GM23338 (cell line): ENCODE measurements at regions not wholly inside any gene's neighbourhood (a gene's known extent, or its start where the extent isn't known, plus 50 kb on each side); places are given as distances from the start of the nearest gene placed in this dataset.

ENCODE experiments used
- CREB1 ChIP-seq: fragments of 250-450 bp; sonication (Bioruptor Pico); IDR thresholded peaks from 2 replicates; pipeline ENCODE4 v1.5.0; 2020; ENCODE audit warnings: low read depth, mild to moderate bottlenecking, moderate library complexity
- CTCF ChIP-seq, 2 experiments: fragments of 200-600 bp in 1 of 2; sonication (generic) in 1 of 2; conservative IDR thresholded peaks; 2 replicates each; pipeline versions ENCODE4 v1.5.1 to v1.6.1; 2016 to 2017; ENCODE audit warnings: antibody characterized with exemption in 2 of 2, low read depth in 2 of 2, mild to moderate bottlenecking in 2 of 2, moderate library complexity in 1 of 2
- EZH2 ChIP-seq: fragments of 200-600 bp; sonication (generic); IDR thresholded peaks from one replicate; pipeline ENCODE4 v1.8.0; 2017; ENCODE audit warnings: antibody characterized with exemption, mild to moderate bottlenecking, low read depth; ENCODE audit not compliant: unreplicated experiment
- EZH2phosphoT487 ChIP-seq: fragments of 200-600 bp; sonication (generic); IDR thresholded peaks from one replicate; pipeline ENCODE4 v1.8.1; 2018; ENCODE audit warnings: antibody characterized with exemption; ENCODE audit not compliant: unreplicated experiment
- POLR2AphosphoS5 ChIP-seq: IDR thresholded peaks from 2 replicates; pipeline ENCODE4 v1.6.1; 2016; ENCODE audit warnings: antibody characterized with exemption, low read depth
- STAT1 ChIP-seq: IDR thresholded peaks from one replicate; pipeline ENCODE4 v1.6.1; 2016; ENCODE audit warnings: antibody characterized with exemption; ENCODE audit not compliant: unreplicated experiment
- ZNF114 ChIP-seq: fragments of 250-450 bp; sonication (Bioruptor Pico); IDR thresholded peaks from 2 replicates; pipeline ENCODE4 v1.5.0; 2020; ENCODE audit warnings: mild to moderate bottlenecking, moderate library complexity
- TF ChIP-seq, protein P1 (sequence below): IDR thresholded peaks from one replicate; pipeline ENCODE4 v1.6.1; 2018; ENCODE audit warnings: antibody characterized with exemption; ENCODE audit not compliant: unreplicated experiment

DNA sequence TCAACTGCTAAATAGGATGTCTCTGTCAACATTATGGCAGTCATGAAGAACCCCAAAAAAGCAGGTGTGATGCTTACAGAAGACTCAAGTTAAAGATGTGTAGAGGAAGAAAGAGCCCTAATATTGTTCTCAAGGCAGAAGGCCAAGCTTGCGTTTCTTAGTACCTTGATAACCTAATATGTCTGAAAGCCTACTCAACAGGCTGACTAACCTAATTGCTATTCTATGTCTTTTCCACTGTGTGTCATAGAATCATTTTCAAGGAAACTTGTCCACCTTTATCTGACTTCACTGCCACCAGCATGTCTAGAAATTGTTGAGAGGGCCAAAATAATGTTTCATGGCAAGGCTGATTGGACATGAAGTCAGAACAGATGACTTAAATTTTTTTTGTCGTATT lies 373.2 kb downstream of the BTG1 start:
- no peak for TF ChIP-seq CTCF (conservative IDR thresholded peaks at IDR 0.05; ENCODE audit: low read depth in 2 of 2)
- TF ChIP-seq POLR2AphosphoS5 = no peak
- TF ChIP-seq EZH2 = no peak
- no peak for TF ChIP-seq CREB1 (CRISPR knock-in tag)
- TF ChIP-seq EZH2phosphoT487 = no peak
- TF ChIP-seq, protein P1, sequence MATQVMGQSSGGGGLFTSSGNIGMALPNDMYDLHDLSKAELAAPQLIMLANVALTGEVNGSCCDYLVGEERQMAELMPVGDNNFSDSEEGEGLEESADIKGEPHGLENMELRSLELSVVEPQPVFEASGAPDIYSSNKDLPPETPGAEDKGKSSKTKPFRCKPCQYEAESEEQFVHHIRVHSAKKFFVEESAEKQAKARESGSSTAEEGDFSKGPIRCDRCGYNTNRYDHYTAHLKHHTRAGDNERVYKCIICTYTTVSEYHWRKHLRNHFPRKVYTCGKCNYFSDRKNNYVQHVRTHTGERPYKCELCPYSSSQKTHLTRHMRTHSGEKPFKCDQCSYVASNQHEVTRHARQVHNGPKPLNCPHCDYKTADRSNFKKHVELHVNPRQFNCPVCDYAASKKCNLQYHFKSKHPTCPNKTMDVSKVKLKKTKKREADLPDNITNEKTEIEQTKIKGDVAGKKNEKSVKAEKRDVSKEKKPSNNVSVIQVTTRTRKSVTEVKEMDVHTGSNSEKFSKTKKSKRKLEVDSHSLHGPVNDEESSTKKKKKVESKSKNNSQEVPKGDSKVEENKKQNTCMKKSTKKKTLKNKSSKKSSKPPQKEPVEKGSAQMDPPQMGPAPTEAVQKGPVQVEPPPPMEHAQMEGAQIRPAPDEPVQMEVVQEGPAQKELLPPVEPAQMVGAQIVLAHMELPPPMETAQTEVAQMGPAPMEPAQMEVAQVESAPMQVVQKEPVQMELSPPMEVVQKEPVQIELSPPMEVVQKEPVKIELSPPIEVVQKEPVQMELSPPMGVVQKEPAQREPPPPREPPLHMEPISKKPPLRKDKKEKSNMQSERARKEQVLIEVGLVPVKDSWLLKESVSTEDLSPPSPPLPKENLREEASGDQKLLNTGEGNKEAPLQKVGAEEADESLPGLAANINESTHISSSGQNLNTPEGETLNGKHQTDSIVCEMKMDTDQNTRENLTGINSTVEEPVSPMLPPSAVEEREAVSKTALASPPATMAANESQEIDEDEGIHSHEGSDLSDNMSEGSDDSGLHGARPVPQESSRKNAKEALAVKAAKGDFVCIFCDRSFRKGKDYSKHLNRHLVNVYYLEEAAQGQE = no peak
- TF ChIP-seq ZNF114 (CRISPR knock-in tag) = no peak
- no peak for TF ChIP-seq STAT1
